ENCODE measurements at regions not wholly inside any gene's neighbourhood (a gene's known extent, or its start where the extent isn't known, plus 50 kb on each side); places are given as distances from the start of the nearest gene placed in this dataset.
"Not testable (repeated sequence)": the region's sequence is repeated elsewhere in the genome, so short reads cannot be mapped to it uniquely, and the experiment has no call there.

DNA sequence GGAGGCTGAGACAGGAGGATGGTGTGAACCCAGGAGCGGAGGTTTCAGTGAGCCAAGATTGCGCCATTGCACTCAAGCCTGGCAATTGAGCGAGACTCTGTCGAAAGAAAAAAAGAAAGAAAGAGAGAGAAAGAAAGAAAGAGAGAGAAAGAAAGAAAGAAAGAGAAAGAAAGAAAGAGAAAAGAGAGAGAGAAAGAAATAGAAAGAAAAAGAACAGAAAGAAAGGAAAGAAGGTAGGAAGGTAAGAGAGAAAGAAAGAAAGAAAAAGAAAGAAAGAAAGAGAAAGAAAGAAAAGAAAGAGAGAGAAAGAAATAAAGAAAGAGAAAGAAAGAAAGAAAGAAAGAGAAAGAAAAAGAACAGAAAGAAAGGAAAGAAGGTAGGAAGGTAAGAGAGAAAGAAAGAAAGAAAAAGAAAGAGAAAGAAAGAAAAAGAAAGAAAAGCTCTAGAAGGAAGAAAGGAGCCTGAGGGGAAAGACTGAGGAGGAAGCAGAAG, 54.1 kb downstream of the FHIP2A start:
- TF ChIP-seq EZH2 (IDR thresholded peaks at IDR 0.05; ENCODE audit: borderline replicate concordance, insufficient read depth, low read length, poor library complexity, severe bottlenecking); EP300 (conservative IDR thresholded peaks at IDR 0.05; ENCODE audit: poor library complexity, severe bottlenecking); POLR2AphosphoS5 (IDR thresholded peaks at IDR 0.05); RAD21 (conservative IDR thresholded peaks at IDR 0.05); SMC3 (conservative IDR thresholded peaks at IDR 0.05; ENCODE audit: poor library complexity); TAF1 (IDR thresholded peaks at IDR 0.05; ENCODE audit: low read depth): not testable (repeated sequence)
- TF ChIP-seq, protein P1, sequence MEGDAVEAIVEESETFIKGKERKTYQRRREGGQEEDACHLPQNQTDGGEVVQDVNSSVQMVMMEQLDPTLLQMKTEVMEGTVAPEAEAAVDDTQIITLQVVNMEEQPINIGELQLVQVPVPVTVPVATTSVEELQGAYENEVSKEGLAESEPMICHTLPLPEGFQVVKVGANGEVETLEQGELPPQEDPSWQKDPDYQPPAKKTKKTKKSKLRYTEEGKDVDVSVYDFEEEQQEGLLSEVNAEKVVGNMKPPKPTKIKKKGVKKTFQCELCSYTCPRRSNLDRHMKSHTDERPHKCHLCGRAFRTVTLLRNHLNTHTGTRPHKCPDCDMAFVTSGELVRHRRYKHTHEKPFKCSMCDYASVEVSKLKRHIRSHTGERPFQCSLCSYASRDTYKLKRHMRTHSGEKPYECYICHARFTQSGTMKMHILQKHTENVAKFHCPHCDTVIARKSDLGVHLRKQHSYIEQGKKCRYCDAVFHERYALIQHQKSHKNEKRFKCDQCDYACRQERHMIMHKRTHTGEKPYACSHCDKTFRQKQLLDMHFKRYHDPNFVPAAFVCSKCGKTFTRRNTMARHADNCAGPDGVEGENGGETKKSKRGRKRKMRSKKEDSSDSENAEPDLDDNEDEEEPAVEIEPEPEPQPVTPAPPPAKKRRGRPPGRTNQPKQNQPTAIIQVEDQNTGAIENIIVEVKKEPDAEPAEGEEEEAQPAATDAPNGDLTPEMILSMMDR (IDR thresholded peaks at IDR 0.05; ENCODE audit: poor library complexity, severe bottlenecking) = not testable (repeated sequence)
- TF ChIP-seq, protein P2, sequence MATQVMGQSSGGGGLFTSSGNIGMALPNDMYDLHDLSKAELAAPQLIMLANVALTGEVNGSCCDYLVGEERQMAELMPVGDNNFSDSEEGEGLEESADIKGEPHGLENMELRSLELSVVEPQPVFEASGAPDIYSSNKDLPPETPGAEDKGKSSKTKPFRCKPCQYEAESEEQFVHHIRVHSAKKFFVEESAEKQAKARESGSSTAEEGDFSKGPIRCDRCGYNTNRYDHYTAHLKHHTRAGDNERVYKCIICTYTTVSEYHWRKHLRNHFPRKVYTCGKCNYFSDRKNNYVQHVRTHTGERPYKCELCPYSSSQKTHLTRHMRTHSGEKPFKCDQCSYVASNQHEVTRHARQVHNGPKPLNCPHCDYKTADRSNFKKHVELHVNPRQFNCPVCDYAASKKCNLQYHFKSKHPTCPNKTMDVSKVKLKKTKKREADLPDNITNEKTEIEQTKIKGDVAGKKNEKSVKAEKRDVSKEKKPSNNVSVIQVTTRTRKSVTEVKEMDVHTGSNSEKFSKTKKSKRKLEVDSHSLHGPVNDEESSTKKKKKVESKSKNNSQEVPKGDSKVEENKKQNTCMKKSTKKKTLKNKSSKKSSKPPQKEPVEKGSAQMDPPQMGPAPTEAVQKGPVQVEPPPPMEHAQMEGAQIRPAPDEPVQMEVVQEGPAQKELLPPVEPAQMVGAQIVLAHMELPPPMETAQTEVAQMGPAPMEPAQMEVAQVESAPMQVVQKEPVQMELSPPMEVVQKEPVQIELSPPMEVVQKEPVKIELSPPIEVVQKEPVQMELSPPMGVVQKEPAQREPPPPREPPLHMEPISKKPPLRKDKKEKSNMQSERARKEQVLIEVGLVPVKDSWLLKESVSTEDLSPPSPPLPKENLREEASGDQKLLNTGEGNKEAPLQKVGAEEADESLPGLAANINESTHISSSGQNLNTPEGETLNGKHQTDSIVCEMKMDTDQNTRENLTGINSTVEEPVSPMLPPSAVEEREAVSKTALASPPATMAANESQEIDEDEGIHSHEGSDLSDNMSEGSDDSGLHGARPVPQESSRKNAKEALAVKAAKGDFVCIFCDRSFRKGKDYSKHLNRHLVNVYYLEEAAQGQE (IDR thresholded peaks at IDR 0.05; ENCODE audit: borderline replicate concordance) = not testable (repeated sequence)
